HEK293T (cell line): ENCODE measurements at regions not wholly inside any gene's neighbourhood (a gene's known extent, or its start where the extent isn't known, plus 50 kb on each side); places are given as distances from the start of the nearest gene placed in this dataset.

Experiments used
- BHLHE40 ChIP-seq: fragments of 450-650 bp; IDR thresholded peaks from 2 replicates; pipeline ENCODE4 v1.6.1; 2016; ENCODE audit warnings: mild to moderate bottlenecking, moderate library complexity, borderline replicate concordance
- ELF4 ChIP-seq: fragments of 450-650 bp; IDR thresholded peaks from 2 replicates; pipeline ENCODE4 v1.6.1; 2017; ENCODE audit warnings: antibody characterized with exemption
- FOXK2 ChIP-seq: fragments of 450-650 bp; IDR thresholded peaks from 2 replicates; pipeline ENCODE4 v1.6.1; 2016; ENCODE audit warnings: mild to moderate bottlenecking
- FOXM1 ChIP-seq: fragments of 450-650 bp; IDR thresholded peaks from 2 replicates; pipeline ENCODE4 v1.6.1; 2017; ENCODE audit warnings: mild to moderate bottlenecking, borderline replicate concordance
- HDGF ChIP-seq: fragments of 450-650 bp; IDR thresholded peaks from 2 replicates; pipeline ENCODE4 v1.6.1; 2017; ENCODE audit warnings: antibody characterized with exemption, borderline replicate concordance
- L3MBTL2 ChIP-seq: fragments of 450-650 bp; conservative IDR thresholded peaks from 2 replicates; pipeline ENCODE4 v1.6.1; 2016; ENCODE audit warnings: mild to moderate bottlenecking
- SP1 ChIP-seq: fragments of 450-650 bp; IDR thresholded peaks from 2 replicates; pipeline ENCODE4 v1.6.1; 2017
- TARDBP ChIP-seq: fragments of 450-650 bp; IDR thresholded peaks from 2 replicates; pipeline ENCODE4 v1.6.1; 2016
- ZNF384 ChIP-seq: fragments of 450-650 bp; IDR thresholded peaks from 2 replicates; pipeline ENCODE4 v1.6.1; 2016

GRCh38 chr16:62602790-62603189, 566.6 kb upstream of the CDH8 start:
- no peak for TF ChIP-seq HDGF
- TF ChIP-seq TARDBP = no peak
- TF ChIP-seq BHLHE40 = no peak
- no peak for TF ChIP-seq FOXK2
- TF ChIP-seq SP1 = no peak
- TF ChIP-seq ZNF384 = no peak
- TF ChIP-seq L3MBTL2 = no peak
- TF ChIP-seq ELF4 = no peak
- TF ChIP-seq FOXM1 = no peak
